ENCODE measurements at regions not wholly inside any gene's neighbourhood (a gene's known extent, or its start where the extent isn't known, plus 50 kb on each side); places are given as distances from the start of the nearest gene placed in this dataset.
"Not testable (repeated sequence)": the region's sequence is repeated elsewhere in the genome, so short reads cannot be mapped to it uniquely, and the experiment has no call there.

GRCh38 chr16:80250381-80250780, 290.4 kb upstream of the DYNLRB2 start:
- DNase-seq, result no peak

GRCh38 chr16:80243303-80243702, 297.5 kb upstream of the DYNLRB2 start:
- not testable (repeated sequence) for DNase-seq

- not testable (repeated sequence) for DNase-seq
Observed at GRCh38 chr16:80242279-80242678, 298.5 kb upstream of the DYNLRB2 start.

- no peak for DNase-seq
Observed at GRCh38 chr16:80233097-80233835, 307.5 kb upstream of the DYNLRB2 start.

GRCh38 chr16:80231888-80232287, 308.9 kb upstream of the DYNLRB2 start:
- DNase-seq, result no peak

- no peak for DNase-seq
Observed at GRCh38 chr16:80231121-80231520, 309.7 kb upstream of the DYNLRB2 start.

GRCh38 chr16:80230328-80231120, 310.3 kb upstream of the DYNLRB2 start:
- no peak for DNase-seq

GRCh38 chr16:80226499-80226898, 314.3 kb upstream of the DYNLRB2 start:
- DNase-seq, result no peak

- no peak for DNase-seq
Observed at GRCh38 chr16:80210787-80211186, 330.0 kb upstream of the DYNLRB2 start.

GRCh38 chr16:80208743-80209142, 332.1 kb upstream of the DYNLRB2 start:
- no peak for DNase-seq

- DNase-seq, result no peak
Observed at GRCh38 chr16:80208015-80208414, 332.8 kb upstream of the DYNLRB2 start.

- no peak for DNase-seq
Observed at GRCh38 chr16:80203821-80204220, 337.0 kb upstream of the DYNLRB2 start.

GRCh38 chr16:80202831-80203413, 337.9 kb upstream of the DYNLRB2 start:
- DNase-seq, result no peak

GRCh38 chr16:80200079-80200478, 340.7 kb upstream of the DYNLRB2 start:
- DNase-seq, result no peak

GRCh38 chr16:80199614-80200013, 341.2 kb upstream of the DYNLRB2 start:
- no peak for DNase-seq

GRCh38 chr16:80198311-80199299, 342.2 kb upstream of the DYNLRB2 start:
- no peak for DNase-seq

GRCh38 chr16:80197741-80198201, 343.0 kb upstream of the DYNLRB2 start:
- no peak for DNase-seq

- DNase-seq, result no peak
Observed at GRCh38 chr16:80191928-80192327, 348.9 kb upstream of the DYNLRB2 start.

GRCh38 chr16:80189476-80190175, 351.2 kb upstream of the DYNLRB2 start:
- no peak for DNase-seq

- DNase-seq, result no peak
Observed at GRCh38 chr16:80176114-80176513, 364.7 kb upstream of the DYNLRB2 start.

- DNase-seq, result no peak
Observed at GRCh38 chr16:80175011-80175410, 365.8 kb upstream of the DYNLRB2 start.

- no peak for DNase-seq
Observed at GRCh38 chr16:80174416-80174815, 366.4 kb upstream of the DYNLRB2 start.

All from cerebellar nuclear complex (tissue), 1 donor.